ENCODE measurements at regions not wholly inside any gene's neighbourhood (a gene's known extent, or its start where the extent isn't known, plus 50 kb on each side); places are given as distances from the start of the nearest gene placed in this dataset.

- Histone ChIP-seq H3K9ac (ENCODE audit: low read length) (no peak overlapping the region), H3K9me2 (ENCODE audit: insufficient read depth, low read length) (no peaks in the 10 kb centered on the region), H3F3A (ENCODE audit: insufficient read depth, low read length, poor library complexity, severe bottlenecking) (no peaks in the 10 kb centered on the region), H4K20me1 (ENCODE audit: insufficient read depth) (no peaks in the 10 kb centered on the region), H2AFZ (ENCODE audit: low read depth, low read length) (no peak overlapping the region), H3K79me2 (replicated peaks; ENCODE audit: insufficient read depth, low read length) (no peaks in the 10 kb centered on the region), H3K27ac (ENCODE audit: low read length) (no peak overlapping the region), H3K4me3 (ENCODE audit: low read length) (no peak overlapping the region), H3K36me3 (ENCODE audit: insufficient read depth, low read length) (no peaks in the 10 kb centered on the region), H3K27me3 (ENCODE audit: insufficient read depth, low read depth, low read length) (no peaks in the 10 kb centered on the region), H3K9me3 (ENCODE audit: low read length) (peaks cover 4% of the 10 kb centered on the region), H3K4me2 (ENCODE audit: low read length) (no peak overlapping the region)
- no peak for TF ChIP-seq MXI1 (conservative IDR thresholded peaks at IDR 0.05; ENCODE audit: poor library complexity, severe bottlenecking)
- no peak for TF ChIP-seq EP300 (conservative IDR thresholded peaks at IDR 0.05; ENCODE audit: poor library complexity, severe bottlenecking)
- TF ChIP-seq TAF1 (IDR thresholded peaks at IDR 0.05; ENCODE audit: low read depth) = no peak
- no peak for TF ChIP-seq CTCF (IDR thresholded peaks at IDR 0.05; ENCODE audit: poor library complexity, severe bottlenecking)
- no peak for TF ChIP-seq SMC3 (conservative IDR thresholded peaks at IDR 0.05; ENCODE audit: poor library complexity)
- TF ChIP-seq EZH2 (IDR thresholded peaks at IDR 0.05; ENCODE audit: borderline replicate concordance, insufficient read depth, low read length, poor library complexity, severe bottlenecking) = no peak
- TF ChIP-seq RAD21 (conservative IDR thresholded peaks at IDR 0.05) = no peak
- no peak for TF ChIP-seq POLR2AphosphoS5 (IDR thresholded peaks at IDR 0.05)
Observed at GRCh38 chr2:67566958-67567635, 170.0 kb downstream of the ETAA1 start.

GRCh38 chr2:67567886-67568285 is 170.8 kb downstream of the ETAA1 start:
- H3F3A ChIP-seq (ENCODE audit: insufficient read depth, low read length, poor library complexity, severe bottlenecking) = no peaks in the 10 kb centered on the region
- no peak overlapping the region for H3K4me3 ChIP-seq (ENCODE audit: low read length)
- no peaks in the 10 kb centered on the region for H3K9me2 ChIP-seq (ENCODE audit: insufficient read depth, low read length)
- no peak overlapping the region for H3K27ac ChIP-seq (ENCODE audit: low read length)
- H4K20me1 ChIP-seq (ENCODE audit: insufficient read depth) = no peaks in the 10 kb centered on the region
- no peaks in the 10 kb centered on the region for H3K27me3 ChIP-seq (ENCODE audit: insufficient read depth, low read depth, low read length)
- TF ChIP-seq EZH2 (IDR thresholded peaks at IDR 0.05; ENCODE audit: borderline replicate concordance, insufficient read depth, low read length, poor library complexity, severe bottlenecking) (no peak), SMC3 (conservative IDR thresholded peaks at IDR 0.05; ENCODE audit: poor library complexity) (no peak), EP300 (conservative IDR thresholded peaks at IDR 0.05; ENCODE audit: poor library complexity, severe bottlenecking) (no peak), MXI1 (conservative IDR thresholded peaks at IDR 0.05; ENCODE audit: poor library complexity, severe bottlenecking) (no peak), CTCF (IDR thresholded peaks at IDR 0.05; ENCODE audit: poor library complexity, severe bottlenecking) (no peak), RAD21 (conservative IDR thresholded peaks at IDR 0.05) (no peak), REST (IDR thresholded peaks at IDR 0.05; ENCODE audit: borderline replicate concordance) (no peak), POLR2AphosphoS5 (IDR thresholded peaks at IDR 0.05) (no peak)
- no peak overlapping the region for H2AFZ ChIP-seq (ENCODE audit: low read depth, low read length)
- H3K9me3 ChIP-seq (ENCODE audit: low read length) = peaks cover 4% of the 10 kb centered on the region
- H3K9ac ChIP-seq (ENCODE audit: low read length) = no peak overlapping the region
- no peaks in the 10 kb centered on the region for H3K79me2 ChIP-seq (replicated peaks; ENCODE audit: insufficient read depth, low read length)
- H3K4me2 ChIP-seq (ENCODE audit: low read length) = no peak overlapping the region
- H3K36me3 ChIP-seq (ENCODE audit: insufficient read depth, low read length) = no peaks in the 10 kb centered on the region

Data from neural cell (in vitro differentiated cells).